Right lobe of liver (tissue), 4 donors: ENCODE measurements at regions not wholly inside any gene's neighbourhood (a gene's known extent, or its start where the extent isn't known, plus 50 kb on each side); places are given as distances from the start of the nearest gene placed in this dataset.

Source experiments
- POLR2A ChIP-seq: fragments of 450-650 bp; IDR thresholded peaks from one replicate; pipeline ENCODE4 v1.6.1; 2017; ENCODE audit warnings: antibody characterized with exemption, mild to moderate bottlenecking
- TF ChIP-seq, protein P1 (sequence below), 4 donors: fragments of 200-600 bp in 3 of 4; fragments of 450-650 bp in 1 of 4; IDR thresholded peaks; one replicate each; pipeline versions ENCODE4 v1.5.1 to v1.8.0; 2016 to 2022; ENCODE audit warnings: antibody characterized with exemption in 4 of 4, mild to moderate bottlenecking in 2 of 4
- donor health status: DM: no; HTN: no; CAD: no.
- donor health status: DM: no; HTN: no; CAD: no.
- donor health status: DM: no; HTN: yes; CAD: no.

DNA sequence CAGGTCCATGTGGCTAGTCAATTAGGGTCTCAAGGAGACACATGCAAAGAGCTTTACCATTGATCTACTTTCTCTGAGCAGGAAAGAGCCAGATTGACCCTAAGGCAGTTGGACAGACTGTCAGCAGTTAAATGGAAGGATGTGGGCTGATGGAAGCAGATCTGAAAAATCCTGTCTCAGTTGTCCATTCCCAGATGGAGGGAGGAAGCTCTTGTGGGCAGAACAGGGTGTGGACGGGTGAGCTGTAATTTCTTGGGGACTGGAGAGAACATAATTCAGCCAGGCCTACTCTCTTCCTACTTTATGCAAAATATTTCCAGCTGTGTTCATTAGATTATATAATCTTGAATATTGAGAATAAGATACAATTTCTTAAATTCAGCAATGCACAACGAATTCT is 163.6 kb downstream of the GNAT3 start:
- TF ChIP-seq, protein P1, sequence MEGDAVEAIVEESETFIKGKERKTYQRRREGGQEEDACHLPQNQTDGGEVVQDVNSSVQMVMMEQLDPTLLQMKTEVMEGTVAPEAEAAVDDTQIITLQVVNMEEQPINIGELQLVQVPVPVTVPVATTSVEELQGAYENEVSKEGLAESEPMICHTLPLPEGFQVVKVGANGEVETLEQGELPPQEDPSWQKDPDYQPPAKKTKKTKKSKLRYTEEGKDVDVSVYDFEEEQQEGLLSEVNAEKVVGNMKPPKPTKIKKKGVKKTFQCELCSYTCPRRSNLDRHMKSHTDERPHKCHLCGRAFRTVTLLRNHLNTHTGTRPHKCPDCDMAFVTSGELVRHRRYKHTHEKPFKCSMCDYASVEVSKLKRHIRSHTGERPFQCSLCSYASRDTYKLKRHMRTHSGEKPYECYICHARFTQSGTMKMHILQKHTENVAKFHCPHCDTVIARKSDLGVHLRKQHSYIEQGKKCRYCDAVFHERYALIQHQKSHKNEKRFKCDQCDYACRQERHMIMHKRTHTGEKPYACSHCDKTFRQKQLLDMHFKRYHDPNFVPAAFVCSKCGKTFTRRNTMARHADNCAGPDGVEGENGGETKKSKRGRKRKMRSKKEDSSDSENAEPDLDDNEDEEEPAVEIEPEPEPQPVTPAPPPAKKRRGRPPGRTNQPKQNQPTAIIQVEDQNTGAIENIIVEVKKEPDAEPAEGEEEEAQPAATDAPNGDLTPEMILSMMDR (IDR thresholded peaks at IDR 0.05): no peak
- TF ChIP-seq POLR2A: no peak
